ENCODE measurements at regions not wholly inside any gene's neighbourhood (a gene's known extent, or its start where the extent isn't known, plus 50 kb on each side); places are given as distances from the start of the nearest gene placed in this dataset.

GRCh38 chr21:15139898-15140297, 75.1 kb upstream of the NRIP1 start:
- no peak for ATAC-seq
- Mint-ChIP-seq H3K36me3 (no peaks in the 10 kb centered on the region), H3K4me3 (no peak overlapping the region), H3K4me1 (peaks cover 1% of the 10 kb centered on the region), H3K9me3 (no peaks in the 10 kb centered on the region), H3K27me3 (peaks cover 39% of the 10 kb centered on the region), H3K27ac (no peak overlapping the region)

- no peak for ATAC-seq
- H3K36me3 Mint-ChIP-seq, result no peaks in the 10 kb centered on the region
- peaks cover 39% of the 10 kb centered on the region for H3K27me3 Mint-ChIP-seq
- H3K4me3 Mint-ChIP-seq, result no peak overlapping the region
- no peaks in the 10 kb centered on the region for H3K9me3 Mint-ChIP-seq
- no peaks in the 10 kb centered on the region for H3K4me1 Mint-ChIP-seq
- no peak overlapping the region for H3K27ac Mint-ChIP-seq
Measured at GRCh38 chr21:15140321-15141019, 75.7 kb upstream of the NRIP1 start.

- Mint-ChIP-seq H3K4me3 (no peak overlapping the region), H3K36me3 (no peaks in the 10 kb centered on the region), H3K9me3 (no peaks in the 10 kb centered on the region), H3K27ac (no peak overlapping the region), H3K4me1 (no peaks in the 10 kb centered on the region), H3K27me3 (peaks cover 37% of the 10 kb centered on the region)
- ATAC-seq, result no peak
Measured at GRCh38 chr21:15141261-15141970, 76.6 kb upstream of the NRIP1 start.

GRCh38 chr21:15144026-15144425, 79.2 kb upstream of the NRIP1 start:
- no peak for ATAC-seq
- Mint-ChIP-seq H3K27me3 (peaks cover 14% of the 10 kb centered on the region), H3K4me1 (no peaks in the 10 kb centered on the region), H3K27ac (no peak overlapping the region), H3K9me3 (no peaks in the 10 kb centered on the region), H3K4me3 (no peak overlapping the region), H3K36me3 (no peaks in the 10 kb centered on the region)

GRCh38 chr21:15148437-15148836, 83.6 kb upstream of the NRIP1 start:
- no peaks in the 10 kb centered on the region for H3K36me3 Mint-ChIP-seq
- peaks cover 6% of the 10 kb centered on the region for H3K27me3 Mint-ChIP-seq
- no peaks in the 10 kb centered on the region for H3K9me3 Mint-ChIP-seq
- no peak for ATAC-seq
- no peaks in the 10 kb centered on the region for H3K4me1 Mint-ChIP-seq
- no peak overlapping the region for H3K27ac Mint-ChIP-seq
- no peak overlapping the region for H3K4me3 Mint-ChIP-seq

GRCh38 chr21:15149600-15150224, 84.9 kb upstream of the NRIP1 start:
- no peak for ATAC-seq
- no peaks in the 10 kb centered on the region for H3K36me3 Mint-ChIP-seq
- peaks cover 2% of the 10 kb centered on the region for H3K9me3 Mint-ChIP-seq
- H3K4me3 Mint-ChIP-seq, result no peak overlapping the region
- no peaks in the 10 kb centered on the region for H3K4me1 Mint-ChIP-seq
- H3K27me3 Mint-ChIP-seq, result peaks cover 8% of the 10 kb centered on the region
- no peak overlapping the region for H3K27ac Mint-ChIP-seq

- ATAC-seq, result no peak
- peaks cover 4% of the 10 kb centered on the region for H3K9me3 Mint-ChIP-seq
- no peak overlapping the region for H3K4me3 Mint-ChIP-seq
- peaks cover 8% of the 10 kb centered on the region for H3K27me3 Mint-ChIP-seq
- no peak overlapping the region for H3K27ac Mint-ChIP-seq
- no peaks in the 10 kb centered on the region for H3K36me3 Mint-ChIP-seq
- H3K4me1 Mint-ChIP-seq, result no peaks in the 10 kb centered on the region
Measured at GRCh38 chr21:15151385-15152103, 86.7 kb upstream of the NRIP1 start.

GRCh38 chr21:15152591-15152990, 87.8 kb upstream of the NRIP1 start:
- no peak for ATAC-seq
- Mint-ChIP-seq H3K36me3 (peaks cover 8% of the 10 kb centered on the region), H3K4me1 (no peaks in the 10 kb centered on the region), H3K27me3 (peaks cover 8% of the 10 kb centered on the region), H3K4me3 (no peak overlapping the region), H3K27ac (no peak overlapping the region), H3K9me3 (peaks cover 12% of the 10 kb centered on the region)

GRCh38 chr21:15159382-15160020, 94.7 kb upstream of the NRIP1 start:
- ATAC-seq, result peak; percentile 91
- peaks cover 15% of the 10 kb centered on the region for H3K36me3 Mint-ChIP-seq
- H3K4me1 Mint-ChIP-seq, result peaks cover 23% of the 10 kb centered on the region
- H3K27ac Mint-ChIP-seq, result no peak overlapping the region
- no peaks in the 10 kb centered on the region for H3K27me3 Mint-ChIP-seq
- peaks cover 18% of the 10 kb centered on the region for H3K9me3 Mint-ChIP-seq
- H3K4me3 Mint-ChIP-seq, result no peak overlapping the region

GRCh38 chr21:15160136-15160535, 95.3 kb upstream of the NRIP1 start:
- Mint-ChIP-seq H3K9me3 (peaks cover 14% of the 10 kb centered on the region), H3K4me3 (no peak overlapping the region), H3K4me1 (peaks cover 23% of the 10 kb centered on the region), H3K27ac (no peak overlapping the region), H3K27me3 (no peaks in the 10 kb centered on the region), H3K36me3 (peaks cover 15% of the 10 kb centered on the region)
- ATAC-seq, result no peak

GRCh38 chr21:15162921-15163320, 98.1 kb upstream of the NRIP1 start:
- Mint-ChIP-seq H3K4me3 (no peak overlapping the region), H3K9me3 (peaks cover 3% of the 10 kb centered on the region), H3K4me1 (peaks cover 23% of the 10 kb centered on the region), H3K36me3 (peaks cover 4% of the 10 kb centered on the region), H3K27me3 (peaks cover 13% of the 10 kb centered on the region), H3K27ac (no peak overlapping the region)
- no peak for ATAC-seq

GRCh38 chr21:15164273-15164672, 99.5 kb upstream of the NRIP1 start:
- H3K27me3 Mint-ChIP-seq, result peaks cover 13% of the 10 kb centered on the region
- no peak overlapping the region for H3K27ac Mint-ChIP-seq
- ATAC-seq, result no peak
- H3K36me3 Mint-ChIP-seq, result no peaks in the 10 kb centered on the region
- H3K4me1 Mint-ChIP-seq, result peaks cover 21% of the 10 kb centered on the region
- no peaks in the 10 kb centered on the region for H3K9me3 Mint-ChIP-seq
- H3K4me3 Mint-ChIP-seq, result no peak overlapping the region

- Mint-ChIP-seq H3K27ac (no peak overlapping the region), H3K36me3 (no peaks in the 10 kb centered on the region), H3K4me3 (no peak overlapping the region), H3K27me3 (peaks cover 13% of the 10 kb centered on the region), H3K4me1 (peaks cover 15% of the 10 kb centered on the region), H3K9me3 (no peaks in the 10 kb centered on the region)
- no peak for ATAC-seq
Measured at GRCh38 chr21:15164678-15165303, 100.0 kb upstream of the NRIP1 start.

GRCh38 chr21:15170614-15171013, 105.8 kb upstream of the NRIP1 start:
- no peak for ATAC-seq
- Mint-ChIP-seq H3K4me3 (no peak overlapping the region), H3K27ac (no peak overlapping the region), H3K9me3 (no peaks in the 10 kb centered on the region), H3K27me3 (peaks cover 12% of the 10 kb centered on the region), H3K36me3 (no peaks in the 10 kb centered on the region), H3K4me1 (no peaks in the 10 kb centered on the region)
